ENCODE measurements at regions not wholly inside any gene's neighbourhood (a gene's known extent, or its start where the extent isn't known, plus 50 kb on each side); places are given as distances from the start of the nearest gene placed in this dataset.

- TF ChIP-seq EZH2 (IDR thresholded peaks at IDR 0.05; ENCODE audit: borderline replicate concordance, low read length), result no peak
- TF ChIP-seq CTCF (IDR thresholded peaks at IDR 0.05; ENCODE audit: low read length), result 0 out of 2 replicates have a peak, but pooled peaks have one; percentile 7
These were observed 257.3 kb downstream of the ZIC3 start for GRCh38 chrX:137823257-137823656.
